ENCODE measurements at regions not wholly inside any gene's neighbourhood (a gene's known extent, or its start where the extent isn't known, plus 50 kb on each side); places are given as distances from the start of the nearest gene placed in this dataset.

GRCh38 chr13:97720896-97721295 lies 232.6 kb upstream of the IPO5 start:
- no peak for DNase-seq (ENCODE audit: low read depth in 2 of 2)
- no peak for TF ChIP-seq CTCF (IDR thresholded peaks at IDR 0.05; ENCODE audit: low read depth, low read length)
- no peak overlapping the region for H3K4me3 ChIP-seq (replicated peaks in 1 of 2; ENCODE audit: low read depth in 2 of 2, low read length in 2 of 2)

- TF ChIP-seq CTCF (IDR thresholded peaks at IDR 0.05; ENCODE audit: low read depth, low read length) = no peak
- no peak overlapping the region for H3K4me3 ChIP-seq (replicated peaks in 1 of 2; ENCODE audit: low read depth in 2 of 2, low read length in 2 of 2)
- no peak for DNase-seq (ENCODE audit: low read depth in 2 of 2)
Observed at GRCh38 chr13:97723655-97724054, 229.8 kb upstream of the IPO5 start.

GRCh38 chr13:97724450-97724849 lies 229.0 kb upstream of the IPO5 start:
- DNase-seq (ENCODE audit: low read depth in 2 of 2) = peak in 1 of 2 donors; percentile 47
- H3K4me3 ChIP-seq (replicated peaks in 1 of 2; ENCODE audit: low read depth in 2 of 2, low read length in 2 of 2) = no peak overlapping the region
- no peak for TF ChIP-seq CTCF (IDR thresholded peaks at IDR 0.05; ENCODE audit: low read depth, low read length)

GRCh38 chr13:97726664-97727280 lies 226.7 kb upstream of the IPO5 start:
- TF ChIP-seq CTCF (IDR thresholded peaks at IDR 0.05; ENCODE audit: low read depth, low read length) = no peak
- DNase-seq (ENCODE audit: low read depth in 2 of 2) = peak; percentile 58 to 95
- H3K4me3 ChIP-seq (replicated peaks in 1 of 2; ENCODE audit: low read depth in 2 of 2, low read length in 2 of 2) = no peak overlapping the region

- TF ChIP-seq CTCF (IDR thresholded peaks at IDR 0.05; ENCODE audit: low read depth, low read length) = no peak
- no peak for DNase-seq (ENCODE audit: low read depth in 2 of 2)
- H3K4me3 ChIP-seq (replicated peaks in 1 of 2; ENCODE audit: low read depth in 2 of 2, low read length in 2 of 2) = no peak overlapping the region
Observed at GRCh38 chr13:97727991-97728390, 225.5 kb upstream of the IPO5 start.

GRCh38 chr13:97736436-97736835 lies 217.0 kb upstream of the IPO5 start:
- no peak for TF ChIP-seq CTCF (IDR thresholded peaks at IDR 0.05; ENCODE audit: low read depth, low read length)
- DNase-seq (ENCODE audit: low read depth in 2 of 2) = no peak

GRCh38 chr13:97742084-97742483 lies 211.4 kb upstream of the IPO5 start:
- no peak for TF ChIP-seq CTCF (IDR thresholded peaks at IDR 0.05; ENCODE audit: low read depth, low read length)
- no peak overlapping the region for H3K4me3 ChIP-seq (replicated peaks in 1 of 2; ENCODE audit: low read depth in 2 of 2, low read length in 2 of 2)
- no peak for DNase-seq (ENCODE audit: low read depth in 2 of 2)

More at GRCh38 chr13:97736436-97736835, 217.0 kb upstream of the IPO5 start:
- no peak overlapping the region for H3K4me3 ChIP-seq (replicated peaks in 1 of 2; ENCODE audit: low read depth in 2 of 2, low read length in 2 of 2)
